Tibial nerve (tissue), 4 donors: ENCODE measurements at regions not wholly inside any gene's neighbourhood (a gene's known extent, or its start where the extent isn't known, plus 50 kb on each side); places are given as distances from the start of the nearest gene placed in this dataset.

Experiments used
- CTCF ChIP-seq, 5 experiments: fragments of 200-600 bp in 3 of 5; fragments of 450-650 bp in 2 of 5; sonication (generic) in 3 of 5; IDR thresholded peaks; one replicate each; pipeline ENCODE4 v1.5.1; 2016 to 2019; ENCODE audit warnings: antibody characterized with exemption in 5 of 5, mild to moderate bottlenecking in 3 of 5, moderate library complexity in 2 of 5
- EP300 ChIP-seq, 2 donors: sonication (generic); formaldehyde crosslinking; IDR thresholded peaks; one replicate each; pipeline ENCODE4 v1.6.1; 2017; ENCODE audit warnings: antibody characterized with exemption in 2 of 2, mild to moderate bottlenecking in 1 of 2
- POLR2A ChIP-seq, 2 donors: fragments of 450-650 bp; IDR thresholded peaks; one replicate each; pipeline ENCODE4 v1.6.1; 2017; ENCODE audit warnings: antibody characterized with exemption in 2 of 2, mild to moderate bottlenecking in 2 of 2, moderate library complexity in 2 of 2

DNA sequence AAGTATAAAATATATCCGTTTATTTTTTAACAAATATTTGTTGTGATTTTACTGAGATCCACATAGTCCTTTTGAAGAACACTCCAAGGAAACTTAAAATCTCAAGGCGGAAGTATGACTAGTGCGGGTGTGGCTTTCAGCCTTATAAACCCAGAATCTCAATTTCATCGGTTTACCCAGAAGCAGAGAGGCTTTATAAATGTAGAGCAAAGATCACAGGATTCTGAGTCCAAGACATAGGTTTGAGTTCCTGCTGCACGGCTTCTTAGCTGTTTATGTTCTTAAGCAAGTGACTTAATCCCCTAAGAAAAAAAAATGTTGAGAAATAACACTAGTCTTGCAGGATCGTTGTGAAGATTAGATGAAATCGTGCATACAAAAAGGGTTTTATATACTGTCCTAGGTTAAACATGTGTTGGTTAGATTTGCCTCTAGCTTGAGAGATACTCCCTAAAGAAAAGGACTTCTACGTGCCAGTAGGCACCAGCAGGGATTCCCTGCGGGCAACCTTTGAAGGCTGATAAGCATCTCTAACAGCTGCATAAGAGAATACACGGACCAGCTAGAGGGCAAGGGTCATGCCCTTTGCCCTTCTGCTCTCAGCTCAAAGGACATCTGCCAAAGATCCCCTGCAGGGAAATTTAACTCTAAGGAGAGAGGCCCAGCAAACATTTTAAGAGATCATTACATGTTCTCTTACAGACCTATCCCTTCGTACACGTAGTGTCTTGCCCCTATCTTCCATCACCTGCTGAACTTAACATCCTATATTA lies 130.4 kb upstream of the MIR17HG start:
- TF ChIP-seq CTCF (IDR thresholded peaks at IDR 0.05) (no peak), EP300 (IDR thresholded peaks at IDR 0.05) (no peak), POLR2A (IDR thresholded peaks at IDR 0.05) (no peak)
